HUDEP-2 (cell line): ENCODE measurements at regions not wholly inside any gene's neighbourhood (a gene's known extent, or its start where the extent isn't known, plus 50 kb on each side); places are given as distances from the start of the nearest gene placed in this dataset.
"Not testable (repeated sequence)": the region's sequence is repeated elsewhere in the genome, so short reads cannot be mapped to it uniquely, and the experiment has no call there.

Experiments
- DNase-seq, 76 experiments: peaks; one replicate each; lab custom pipeline; 2025; ENCODE audit not compliant: unreplicated experiment in 76 of 76; lab: John Stamatoyannopoulos, UW

- DNase-seq, result no peak
These were observed 65.4 kb upstream of the ENPP6 start for GRCh38 chr4:184282895-184283654.

DNA sequence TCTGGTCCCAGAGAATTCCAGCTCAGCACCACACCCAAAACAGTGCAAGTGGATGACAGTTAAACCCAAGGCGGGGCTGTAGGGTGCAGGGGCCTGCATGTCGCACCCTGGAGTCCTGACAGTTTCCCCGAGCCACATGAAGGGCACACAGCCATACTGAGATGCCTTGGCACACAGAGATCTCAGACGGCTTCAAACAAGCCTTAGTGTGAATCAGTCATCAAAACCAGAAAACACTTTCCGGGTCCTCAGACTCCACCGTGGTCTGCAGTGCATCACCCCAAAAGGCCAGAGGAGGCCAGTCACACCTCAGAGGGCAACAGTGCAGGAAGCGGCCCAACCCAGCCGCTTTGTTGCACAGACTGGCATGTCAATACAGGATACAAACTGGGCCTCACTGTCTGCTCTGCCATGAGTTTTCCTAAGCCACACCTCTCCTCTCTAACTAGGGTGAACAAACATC lies 64.6 kb upstream of the ENPP6 start:
- DNase-seq, result no peak

DNA sequence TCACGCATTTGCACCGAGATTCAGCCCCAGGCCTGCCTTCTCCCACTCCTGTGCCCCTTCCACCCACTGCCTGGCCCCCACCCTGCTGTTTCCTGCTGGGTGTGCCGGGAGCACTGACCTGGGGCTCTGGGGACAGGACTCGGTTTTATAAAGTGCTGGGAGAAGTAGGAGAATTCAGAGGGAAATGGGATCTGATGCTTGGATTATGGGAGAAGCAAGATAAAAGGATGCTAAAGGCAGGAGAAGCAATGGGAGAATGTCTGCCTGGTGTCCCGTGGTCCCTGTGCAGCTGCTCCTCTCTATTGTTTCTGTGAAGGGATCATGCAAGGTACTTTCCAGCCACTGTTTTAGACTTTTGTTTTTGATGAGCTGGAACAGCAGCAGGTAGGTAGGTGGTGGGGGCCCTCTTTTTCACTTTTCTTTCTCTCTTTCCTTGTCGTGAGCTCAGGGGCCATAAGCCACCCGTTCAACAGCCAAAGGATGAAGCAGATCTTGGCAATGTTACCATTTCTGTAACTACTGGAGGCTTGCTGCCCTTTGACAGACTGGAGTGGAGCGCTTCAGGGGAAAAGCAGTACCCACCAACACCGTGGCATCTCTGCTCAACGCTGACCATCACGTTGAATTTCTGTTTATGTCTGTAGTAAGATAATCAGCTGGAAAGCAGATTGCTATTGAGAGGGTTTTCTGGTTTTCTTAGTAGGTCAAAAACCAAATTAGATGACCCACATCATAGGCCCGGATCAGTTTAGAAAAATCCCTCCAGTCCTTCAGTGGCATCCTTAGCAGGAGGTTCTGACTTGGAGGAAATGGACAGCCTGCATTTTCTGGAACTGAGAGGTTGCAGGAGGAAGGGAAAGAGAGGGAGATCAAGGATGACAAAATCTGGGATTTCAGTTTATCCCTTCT lies 63.8 kb upstream of the ENPP6 start:
- no peak for DNase-seq

DNA sequence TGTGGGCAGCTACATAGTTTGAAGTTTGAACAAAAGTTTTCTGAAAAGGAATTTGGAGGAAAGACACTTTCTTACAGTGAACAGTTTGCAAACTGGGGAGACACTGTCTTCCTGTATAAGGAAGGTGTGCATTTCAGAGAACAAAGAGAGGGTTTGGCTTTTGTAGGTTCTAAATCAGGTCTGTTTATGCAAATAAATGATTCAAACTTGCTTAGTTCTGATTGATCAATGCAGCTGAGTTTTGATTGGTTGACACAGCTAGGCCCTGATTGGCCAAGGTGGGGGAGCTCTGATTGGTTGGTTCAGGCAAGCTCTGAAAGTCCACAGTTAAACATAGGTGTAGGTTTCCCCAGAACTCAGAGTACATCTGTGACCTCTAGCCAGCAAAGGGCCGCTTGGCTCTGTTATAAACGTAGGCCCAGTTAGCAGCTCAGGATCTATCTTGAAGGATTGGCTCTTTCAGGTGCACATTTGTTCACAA lies 63.0 kb upstream of the ENPP6 start:
- no peak for DNase-seq

DNA sequence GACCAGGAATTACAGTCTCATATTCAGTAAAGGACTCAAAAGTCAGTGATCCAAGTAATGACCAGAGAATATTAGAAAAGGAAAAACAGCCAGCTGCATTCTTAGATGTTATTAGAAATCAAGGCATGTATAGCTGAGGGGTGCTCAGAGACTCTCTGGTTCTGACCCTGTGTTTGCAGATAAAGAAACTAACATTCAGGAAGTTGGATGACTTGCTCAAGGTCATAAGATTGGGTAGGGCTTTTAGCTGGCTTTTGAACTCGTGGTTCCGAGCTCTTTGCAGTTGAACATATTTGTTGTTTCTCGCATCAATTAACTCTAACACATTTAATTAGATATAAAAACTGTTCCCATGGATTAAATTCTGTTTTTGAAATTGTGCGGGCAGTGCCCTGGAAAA lies 62.5 kb upstream of the ENPP6 start:
- no peak for DNase-seq

DNA sequence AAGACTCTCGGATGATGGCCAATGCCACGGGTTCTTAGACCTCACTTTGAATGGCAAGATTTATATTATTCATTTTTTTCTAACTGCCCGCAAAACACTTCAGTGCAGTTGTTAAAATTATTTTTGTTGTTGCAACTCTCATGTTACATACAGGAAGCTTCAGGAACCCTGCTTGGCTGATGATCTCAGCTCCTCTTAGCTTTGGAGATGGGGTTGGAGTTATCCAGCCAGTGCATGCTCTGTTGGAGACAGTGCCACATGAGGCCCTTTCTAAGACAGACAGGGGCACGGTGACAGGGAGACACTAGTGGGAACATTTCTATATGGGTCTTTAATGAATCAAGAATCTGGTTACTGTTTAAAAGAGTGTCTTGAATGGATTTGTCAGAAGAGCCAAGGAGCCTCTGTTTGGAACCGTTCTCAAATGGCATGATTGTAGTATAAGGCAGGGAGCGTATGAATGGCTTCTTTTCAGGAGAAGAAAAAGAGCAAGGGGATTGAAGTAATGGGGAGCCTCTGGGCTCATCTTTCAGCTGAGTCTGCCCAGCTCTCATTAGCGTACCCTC lies 61.9 kb upstream of the ENPP6 start:
- DNase-seq, result no peak

DNA sequence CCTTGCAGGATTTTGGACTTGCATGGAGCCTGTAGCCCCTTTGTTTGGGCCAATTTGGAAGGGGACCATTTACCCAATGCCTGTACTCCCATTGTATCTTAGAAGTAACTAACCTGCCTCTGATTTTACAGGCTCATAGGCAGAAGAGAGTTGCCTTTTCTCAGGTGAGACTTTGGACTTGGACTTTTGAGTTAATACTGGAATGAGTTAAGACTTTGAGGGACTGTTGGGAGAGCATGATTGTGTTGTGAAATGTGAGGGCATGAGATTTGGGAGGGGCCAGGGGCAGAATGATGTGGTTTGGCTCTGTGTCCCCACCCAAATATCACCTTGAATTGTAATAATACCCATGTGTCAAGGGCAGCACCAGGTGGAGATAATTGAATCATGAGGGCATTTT lies 60.1 kb upstream of the ENPP6 start:
- DNase-seq, result not testable (repeated sequence)

DNA sequence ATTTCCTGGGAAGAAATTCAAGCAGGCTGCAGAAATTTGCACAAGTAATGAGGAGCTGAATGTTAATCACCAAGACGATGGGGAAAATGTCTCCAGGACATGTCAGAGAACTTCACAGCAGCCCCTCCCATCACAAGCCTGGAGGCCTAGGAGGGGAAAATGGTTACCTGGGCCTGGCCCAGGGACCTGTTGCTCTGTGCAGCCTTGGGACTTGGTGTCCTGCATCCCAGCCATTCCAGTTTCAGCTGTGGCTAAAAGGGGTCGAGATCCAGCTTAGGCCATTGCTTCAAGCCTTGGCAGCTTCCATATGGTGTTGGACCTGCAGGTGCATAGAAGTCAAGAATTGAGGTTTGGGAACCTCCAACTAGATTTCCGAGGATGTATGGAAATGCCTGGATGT lies 59.3 kb upstream of the ENPP6 start:
- not testable (repeated sequence) for DNase-seq

DNA sequence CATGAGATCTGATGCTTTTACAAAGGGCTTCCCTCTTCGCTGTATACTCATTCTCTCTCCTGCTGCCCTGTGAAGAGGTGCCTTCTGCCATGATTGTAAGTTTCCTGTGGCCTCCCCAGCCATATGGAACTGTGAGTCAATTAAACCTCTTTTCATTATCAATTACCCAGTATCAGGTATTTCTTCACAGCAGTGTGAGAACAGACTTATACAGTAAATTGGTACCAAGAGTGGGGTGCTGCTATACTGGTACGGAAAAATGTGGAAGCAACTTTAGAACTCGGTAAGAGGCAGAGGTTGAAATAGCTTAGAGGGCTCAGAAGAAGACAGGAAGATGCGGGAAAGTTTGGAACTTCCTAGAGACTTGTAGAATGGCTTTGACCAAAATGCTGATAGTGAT lies 58.7 kb upstream of the ENPP6 start:
- DNase-seq, result not testable (repeated sequence)

DNA sequence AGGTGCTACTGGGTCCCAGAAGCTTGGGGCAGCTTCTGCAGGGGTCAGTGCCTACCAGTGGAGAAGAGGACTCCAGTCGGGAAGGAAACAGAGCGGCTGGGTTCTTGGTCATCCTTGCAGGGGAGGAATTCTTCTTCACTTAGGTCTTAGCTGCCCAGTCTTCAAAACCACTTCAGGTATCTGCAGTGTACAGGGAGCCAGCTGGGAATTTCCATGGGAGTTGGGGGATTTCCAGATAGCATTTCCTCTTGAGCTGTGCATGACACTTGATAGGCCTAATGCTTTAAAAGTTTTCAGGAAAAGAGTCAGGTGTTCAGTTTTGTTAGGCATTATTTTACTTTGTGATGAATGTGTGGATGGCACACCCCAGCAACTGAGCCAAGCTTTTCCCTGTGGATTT lies 58.1 kb upstream of the ENPP6 start:
- no peak for DNase-seq

- no peak for DNase-seq
These were observed 56.7 kb upstream of the ENPP6 start for GRCh38 chr4:184274286-184274951.

DNA sequence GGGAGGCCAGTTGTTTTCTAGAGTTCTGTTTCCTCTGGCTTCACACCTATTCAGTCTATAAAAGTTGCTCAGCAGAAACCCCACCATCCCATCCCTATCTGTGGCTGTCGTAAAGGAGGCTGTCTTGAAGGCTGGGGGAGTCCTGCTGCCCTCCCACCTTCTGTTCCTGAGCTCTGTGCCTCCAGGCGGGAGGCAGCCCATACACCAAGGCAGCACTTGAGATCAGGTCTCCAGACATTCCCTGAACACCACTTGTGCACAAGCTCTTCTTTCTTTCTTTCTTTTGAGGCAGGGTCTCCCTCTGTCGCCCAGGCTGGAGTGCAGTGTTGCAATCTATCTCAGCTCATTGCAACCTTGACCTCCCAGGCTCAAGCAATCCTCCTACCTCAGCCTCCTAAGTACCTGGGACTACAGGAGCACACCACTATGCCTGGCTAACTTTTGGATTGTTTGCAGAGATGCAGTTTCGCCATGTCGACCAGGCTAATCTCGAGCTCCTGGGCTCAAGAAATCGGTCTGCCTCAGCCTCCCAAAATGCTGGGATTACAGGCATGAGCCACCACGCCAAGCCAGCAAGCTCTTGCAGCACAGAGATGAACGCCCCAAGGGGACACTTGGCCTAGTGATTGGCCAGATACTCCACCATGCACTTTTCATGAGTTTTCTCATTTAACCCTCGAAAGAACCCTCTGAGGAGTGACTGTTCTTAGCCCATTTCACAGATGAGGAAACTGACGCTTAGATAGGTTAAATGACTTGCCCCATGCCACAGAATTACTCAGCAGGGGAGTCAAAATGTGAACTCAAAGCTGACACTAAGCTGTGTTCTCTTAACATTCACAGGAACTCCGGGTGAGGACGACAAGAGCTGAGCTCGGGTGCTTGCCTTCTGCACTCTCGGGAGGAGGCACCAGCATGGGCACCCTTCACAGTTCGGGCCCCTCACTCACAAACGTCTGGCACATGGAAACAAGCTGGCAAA lies 55.8 kb upstream of the ENPP6 start:
- no peak for DNase-seq

- DNase-seq, result no peak
These were observed 53.2 kb upstream of the ENPP6 start for GRCh38 chr4:184270808-184271413.

- no peak for DNase-seq
These were observed 52.3 kb upstream of the ENPP6 start for GRCh38 chr4:184269879-184270430.

DNA sequence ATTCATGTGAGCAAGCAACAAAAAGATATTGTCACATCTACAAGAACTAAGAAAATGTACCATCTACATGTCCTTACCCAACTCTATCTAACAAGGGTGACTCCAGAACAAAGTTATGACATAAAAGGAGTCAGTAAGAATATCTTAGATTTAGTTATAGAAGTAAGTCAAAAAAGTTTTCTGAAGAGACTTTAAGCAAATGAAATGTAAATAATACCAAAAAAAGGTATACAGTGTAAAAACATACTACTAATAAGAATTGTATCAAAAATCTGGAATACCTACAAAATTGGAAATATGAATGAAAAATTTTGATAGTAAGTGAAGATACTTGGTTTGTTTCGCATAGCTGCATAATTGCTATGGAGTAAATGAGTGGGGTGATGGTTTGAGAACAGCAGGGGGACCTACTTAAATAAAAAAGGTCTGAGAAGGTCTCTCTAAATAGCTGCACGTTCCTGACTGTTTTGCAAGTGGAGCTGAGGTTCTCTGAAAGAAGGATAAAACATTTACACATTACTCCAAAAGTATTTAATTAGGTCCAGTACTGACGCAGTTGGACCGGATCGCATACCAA lies 51.0 kb upstream of the ENPP6 start:
- DNase-seq, result no peak

GRCh38 chr4:184267673-184268583 lies 50.3 kb upstream of the ENPP6 start:
- DNase-seq, result peak in 5 of 76 experiments; percentile 1 to 16 (median 9)
